HG03095 (cell line): ENCODE measurements at regions not wholly inside any gene's neighbourhood (a gene's known extent, or its start where the extent isn't known, plus 50 kb on each side); places are given as distances from the start of the nearest gene placed in this dataset.

Experiments
- ATAC-seq: cut with Tn5 transposase; IDR thresholded peaks from one replicate; pipeline ENCODE4 v1.9.1; 2021; ENCODE audit warnings: moderate library complexity; ENCODE audit not compliant: unreplicated experiment

- no peak for ATAC-seq
Observed at GRCh38 chr5:8136271-8136670, 267.3 kb downstream of the MTRR start.

GRCh38 chr5:8137941-8138550 lies 269.1 kb downstream of the MTRR start:
- no peak for ATAC-seq

GRCh38 chr5:8138884-8139283 lies 269.9 kb downstream of the MTRR start:
- no peak for ATAC-seq

- ATAC-seq: no peak
Observed at GRCh38 chr5:8150791-8151190, 281.8 kb downstream of the MTRR start.

GRCh38 chr5:8156706-8157105 lies 287.8 kb downstream of the MTRR start:
- no peak for ATAC-seq

GRCh38 chr5:8157320-8157822 lies 288.4 kb downstream of the MTRR start:
- no peak for ATAC-seq

- no peak for ATAC-seq
Observed at GRCh38 chr5:8176101-8176693, 307.2 kb downstream of the MTRR start.

- ATAC-seq: peak; percentile 89
Observed at GRCh38 chr5:8184455-8185063, 315.6 kb downstream of the MTRR start.

- ATAC-seq: no peak
Observed at GRCh38 chr5:8185852-8186251, 316.9 kb downstream of the MTRR start.

- ATAC-seq: no peak
Observed at GRCh38 chr5:8188874-8189565, 320.1 kb downstream of the MTRR start.

- no peak for ATAC-seq
Observed at GRCh38 chr5:8192840-8193239, 323.9 kb downstream of the MTRR start.

- ATAC-seq: no peak
Observed at GRCh38 chr5:8196061-8196460, 327.1 kb downstream of the MTRR start.

GRCh38 chr5:8208307-8208706 lies 339.4 kb downstream of the MTRR start:
- no peak for ATAC-seq

GRCh38 chr5:8209500-8209899 lies 340.6 kb downstream of the MTRR start:
- ATAC-seq: no peak

GRCh38 chr5:8213701-8214240 lies 344.8 kb downstream of the MTRR start:
- no peak for ATAC-seq

- ATAC-seq: no peak
Observed at GRCh38 chr5:8216921-8217320, 348.0 kb downstream of the MTRR start.

GRCh38 chr5:8226148-8226547 lies 357.2 kb downstream of the MTRR start:
- ATAC-seq: no peak

- no peak for ATAC-seq
Observed at GRCh38 chr5:8227112-8227511, 358.2 kb downstream of the MTRR start.

GRCh38 chr5:8229551-8229950 lies 360.6 kb downstream of the MTRR start:
- no peak for ATAC-seq

GRCh38 chr5:8230868-8231267 lies 361.9 kb downstream of the MTRR start:
- ATAC-seq: no peak

- no peak for ATAC-seq
Observed at GRCh38 chr5:8233479-8233878, 364.5 kb downstream of the MTRR start.
